Loucy (cell line): ENCODE measurements at regions not wholly inside any gene's neighbourhood (a gene's known extent, or its start where the extent isn't known, plus 50 kb on each side); places are given as distances from the start of the nearest gene placed in this dataset.

Experiments
- CTCF ChIP-seq: fragments of 200-600 bp; sonication (generic); conservative IDR thresholded peaks from 2 replicates; pipeline ENCODE4 v1.5.1; 2014; ENCODE audit warnings: mild to moderate bottlenecking, antibody characterized with exemption, low read length
- EZH2phosphoT487 ChIP-seq: fragments of 200-600 bp; IDR thresholded peaks from 2 replicates; pipeline ENCODE4 v1.6.1; 2018; ENCODE audit warnings: antibody characterized with exemption, mild to moderate bottlenecking, moderate library complexity, borderline replicate concordance

GRCh38 chr1:60936163-60936562 lies 146.2 kb upstream of the NFIA start:
- TF ChIP-seq CTCF (no peak), EZH2phosphoT487 (no peak)
